HCT116 (cell line): ENCODE measurements at regions not wholly inside any gene's neighbourhood (a gene's known extent, or its start where the extent isn't known, plus 50 kb on each side); places are given as distances from the start of the nearest gene placed in this dataset.

Experiments
- ATAC-seq: fragments of 200-7000 bp; cut with Tn5 transposase; 2 replicates; pipeline ENCODE4 v1.9.1; 2020; ENCODE audit warnings: mild to moderate bottlenecking, moderate library complexity
- BruUV-seq: library from RNA; stranded (reverse); fragments of 400-500 nt; replicated peaks from 2 replicates; lab custom pipeline; 2021; lab: Mats Ljungman, UMichigan
- CTCF ChIA-PET: fragments of 300-600 bp; sonication (Branson Sonifier 250); formaldehyde crosslinking; loops from one replicate; lab custom pipeline; 2021; ENCODE audit warnings: antibody characterized with exemption; lab: Charles Lee
- POLR2A ChIA-PET: fragments of 300-600, 350-600 bp; sonication (Branson Sonifier 250); formaldehyde crosslinking; loops from one replicate; lab custom pipeline; 2021; ENCODE audit warnings: antibody characterized with exemption; lab: Charles Lee
- RAD21 ChIA-PET, 2 experiments: fragments of 300-600 bp; sonication (Branson Sonifier 250); formaldehyde crosslinking; loops; one replicate each; lab custom pipeline; 2023; ENCODE audit warnings: low total read pairs in 2 of 2; ENCODE audit not compliant: uncharacterized antibody in 2 of 2, unreplicated experiment in 2 of 2, low non-redundant PET in 1 of 2; lab: Charles Lee
- DNase-seq: peaks from one replicate; pipeline ENCODE4 v3.0.0-alpha.2; 2010; ENCODE audit warnings: low read depth, low spot score
- H2AFZ ChIP-seq: fragments of 200-600 bp; shearing (Covaris generic), sonication (generic); 2 replicates; pipeline ENCODE4 v1.6.1; 2017; ENCODE audit warnings: low read depth, mixed run types, mixed read lengths, antibody characterized with exemption, low read length; ENCODE audit not compliant: poor library complexity, severe bottlenecking
- H3K27ac ChIP-seq: 2 replicates; pipeline ENCODE4 v1.5.1; 2012; ENCODE audit warnings: low read depth, low read length
- H3K27me3 ChIP-seq: fragments of 200-600 bp; sonication (generic); 2 replicates; pipeline ENCODE4 v1.6.1; 2016; ENCODE audit warnings: mixed run types, low read length, mixed read lengths; ENCODE audit not compliant: insufficient read depth
- H3K36me3 ChIP-seq, 2 experiments: fragments of 200-500 bp in 1 of 2; fragments of 200-600 bp in 1 of 2; sonication (Bioruptor generic) in 1 of 2; sonication (generic) in 1 of 2; 2 replicates each; pipeline versions ENCODE4 v1.5.1 to v1.6.1; 2014 to 2016; ENCODE audit warnings: low read length in 2 of 2, inconsistent platforms in 1 of 2, mixed read lengths in 1 of 2, mixed run types in 1 of 2; ENCODE audit not compliant: insufficient read depth in 2 of 2, control insufficient read depth in 1 of 2
- H3K4me1 ChIP-seq, 2 experiments: fragments of 200-600 bp in 1 of 2; sonication (generic) in 1 of 2; 2 replicates each; pipeline versions ENCODE4 v1.5.1 to v1.6.1; 2012 to 2017; ENCODE audit warnings: low read length in 2 of 2, inconsistent platforms in 1 of 2, mild to moderate bottlenecking in 1 of 2, mixed read lengths in 1 of 2, mixed run types in 1 of 2, moderate library complexity in 1 of 2; ENCODE audit not compliant: insufficient read depth in 2 of 2, control insufficient read depth in 1 of 2
- H3K4me2 ChIP-seq: fragments of 200-600 bp; sonication (generic); 2 replicates; pipeline ENCODE4 v1.6.1; 2017; ENCODE audit warnings: mixed run types, low read length, mixed read lengths
- H3K4me3 ChIP-seq, 2 experiments: fragments of 200-600 bp in 1 of 2; sonication (generic) in 1 of 2; replicated peaks in 1 of 2; 2 replicates each; pipeline ENCODE4 v1.5.1; 2011 to 2016; ENCODE audit warnings: low read length in 2 of 2, control low read depth in 1 of 2, low read depth in 1 of 2, mild to moderate bottlenecking in 1 of 2, mixed read lengths in 1 of 2, mixed run types in 1 of 2
- H3K79me2 ChIP-seq: fragments of 200-600 bp; sonication (generic); 2 replicates; pipeline ENCODE4 v1.6.1; 2017; ENCODE audit warnings: mild to moderate bottlenecking, mixed run types, low read length, moderate library complexity, mixed read lengths; ENCODE audit not compliant: insufficient read depth
- H3K9ac ChIP-seq: fragments of 200-600 bp; sonication (generic); 2 replicates; pipeline ENCODE4 v1.6.1; 2016; ENCODE audit warnings: low read length, mixed read lengths
- H3K9me2 ChIP-seq: fragments of 200-600 bp; sonication (generic), shearing (Covaris generic); 2 replicates; pipeline ENCODE4 v1.6.1; 2017; ENCODE audit warnings: mixed run types, mild to moderate bottlenecking, moderate library complexity; ENCODE audit not compliant: insufficient read depth
- H3K9me3 ChIP-seq, 2 experiments: fragments of 200-500 bp in 1 of 2; fragments of 200-600 bp in 1 of 2; sonication (Bioruptor generic) in 1 of 2; sonication (generic) in 1 of 2; 2 replicates each; pipeline ENCODE4 v1.6.1; 2014 to 2017; ENCODE audit warnings: low read length in 2 of 2, mixed read lengths in 2 of 2, inconsistent platforms in 1 of 2, low read depth in 1 of 2, mild to moderate bottlenecking in 1 of 2, mixed run types in 1 of 2, moderate library complexity in 1 of 2; ENCODE audit not compliant: control insufficient read depth in 1 of 2, insufficient read depth in 1 of 2
- H4K20me1 ChIP-seq: fragments of 200-600 bp; sonication (generic), shearing (Covaris generic); 2 replicates; pipeline ENCODE4 v1.6.1; 2017; ENCODE audit warnings: mixed run types, mild to moderate bottlenecking, moderate library complexity; ENCODE audit not compliant: insufficient read depth
- ATF3 ChIP-seq: IDR thresholded peaks from 2 replicates; pipeline ENCODE4 v1.6.1; 2012
- CTCF ChIP-seq, 3 experiments: fragments of 200-600 bp in 1 of 3; sonication (generic) in 1 of 3; IDR thresholded peaks in 2 of 3; conservative IDR thresholded peaks in 1 of 3; 2 replicates each; pipeline ENCODE4 v1.5.1; 2012 to 2017; ENCODE audit warnings: low read depth in 2 of 3, low read length in 2 of 3, antibody characterized with exemption in 1 of 3, borderline replicate concordance in 1 of 3, control low read depth in 1 of 3, mild to moderate bottlenecking in 1 of 3, mixed read lengths in 1 of 3, mixed run types in 1 of 3, moderate library complexity in 1 of 3; ENCODE audit not compliant: insufficient read depth in 1 of 3
- ELF1 ChIP-seq: IDR thresholded peaks from 2 replicates; pipeline ENCODE4 v1.6.1; 2012; ENCODE audit warnings: low read depth, borderline replicate concordance
- EZH2 ChIP-seq: fragments of 200-600 bp; sonication (generic); IDR thresholded peaks from 2 replicates; pipeline ENCODE4 v1.6.1; 2017; ENCODE audit warnings: antibody characterized with exemption, mixed run types
- JUND ChIP-seq: IDR thresholded peaks from 2 replicates; pipeline ENCODE4 v1.6.1; 2012
- RAD21 ChIP-seq: IDR thresholded peaks from 2 replicates; pipeline ENCODE4 v1.6.1; 2012; ENCODE audit warnings: low read depth, mild to moderate bottlenecking
- REST ChIP-seq: IDR thresholded peaks from 2 replicates; pipeline ENCODE4 v1.6.1; 2012; ENCODE audit warnings: low read depth
- SIN3A ChIP-seq: IDR thresholded peaks from 2 replicates; pipeline ENCODE4 v1.6.1; 2012; ENCODE audit warnings: low read depth
- SRF ChIP-seq: IDR thresholded peaks from 2 replicates; pipeline ENCODE4 v1.6.1; 2012; ENCODE audit warnings: low read depth
- ZBTB33 ChIP-seq: IDR thresholded peaks from 2 replicates; pipeline ENCODE4 v1.6.1; 2011; ENCODE audit warnings: mild to moderate bottlenecking, low read length, moderate library complexity; ENCODE audit not compliant: insufficient replicate concordance; ENCODE audit errors: extremely low read depth
- ZFX ChIP-seq: fragments of 450-650 bp; IDR thresholded peaks from 2 replicates; pipeline ENCODE4 v1.6.1; 2017
- ZNF274 ChIP-seq: fragments of 200-500 bp; sonication (Bioruptor generic); IDR thresholded peaks from 2 replicates; pipeline ENCODE4 v1.6.1; 2014; ENCODE audit warnings: mild to moderate bottlenecking, low read depth, low read length, inconsistent platforms
- intact Hi-C: fragments of 100-400 bp; cut with micrococcal nuclease; formaldehyde crosslinking; loops from 2 replicates; pipeline ENCODE4 v1.10.0; 2022

- Histone ChIP-seq H3K4me1 (no peaks in the 10 kb centered on the region), H3K4me3 (no peak overlapping the region), H3K79me2 (no peaks in the 10 kb centered on the region), H3K4me2 (no peak overlapping the region), H3K36me3 (no peaks in the 10 kb centered on the region), H3K9ac (no peak overlapping the region), H3K9me2 (no peaks in the 10 kb centered on the region), H3K9me3 (no peaks in the 10 kb centered on the region; a peak in 1 of 4 replicates), H3K27ac (no peak overlapping the region), H2AFZ (no peak overlapping the region), H3K27me3 (no peaks in the 10 kb centered on the region), H4K20me1 (no peaks in the 10 kb centered on the region)
- RAD21 ChIA-PET, result no interaction called here
- CTCF ChIA-PET, result no interaction called here
- ATAC-seq (no peak), DNase-seq (no peak)
- intact Hi-C loops, result no loop called here
- no peak for TF ChIP-seq SIN3A
- no peak for TF ChIP-seq ZBTB33
- TF ChIP-seq SRF, result no peak
- TF ChIP-seq CTCF (IDR thresholded peaks at IDR 0.05 in 2 of 3, conservative IDR thresholded peaks at IDR 0.05 in 1 of 3; ENCODE audit: borderline replicate concordance in 1 of 3, insufficient read depth in 1 of 3, low read depth in 2 of 3, low read length in 2 of 3), result no peak
- no peak for TF ChIP-seq ZFX
- no peak for TF ChIP-seq RAD21
- no peak for TF ChIP-seq JUND
- TF ChIP-seq ZNF274, result no peak
- TF ChIP-seq ELF1, result no peak
- no peak for TF ChIP-seq REST
- TF ChIP-seq EZH2, result no peak
- TF ChIP-seq ATF3, result no peak
- POLR2A ChIA-PET, result no interaction called here
- BruUV-seq, result no TSS peak
Measured at GRCh38 chr9:22739712-22740111, 293.1 kb downstream of the DMRTA1 start.
